D341Med (cell line): ENCODE measurements at regions not wholly inside any gene's neighbourhood (a gene's known extent, or its start where the extent isn't known, plus 50 kb on each side); places are given as distances from the start of the nearest gene placed in this dataset.

Source experiments
- DNase-seq: peaks from one replicate; pipeline ENCODE4 v3.0.0; 2012; ENCODE audit warnings: low spot score

DNA sequence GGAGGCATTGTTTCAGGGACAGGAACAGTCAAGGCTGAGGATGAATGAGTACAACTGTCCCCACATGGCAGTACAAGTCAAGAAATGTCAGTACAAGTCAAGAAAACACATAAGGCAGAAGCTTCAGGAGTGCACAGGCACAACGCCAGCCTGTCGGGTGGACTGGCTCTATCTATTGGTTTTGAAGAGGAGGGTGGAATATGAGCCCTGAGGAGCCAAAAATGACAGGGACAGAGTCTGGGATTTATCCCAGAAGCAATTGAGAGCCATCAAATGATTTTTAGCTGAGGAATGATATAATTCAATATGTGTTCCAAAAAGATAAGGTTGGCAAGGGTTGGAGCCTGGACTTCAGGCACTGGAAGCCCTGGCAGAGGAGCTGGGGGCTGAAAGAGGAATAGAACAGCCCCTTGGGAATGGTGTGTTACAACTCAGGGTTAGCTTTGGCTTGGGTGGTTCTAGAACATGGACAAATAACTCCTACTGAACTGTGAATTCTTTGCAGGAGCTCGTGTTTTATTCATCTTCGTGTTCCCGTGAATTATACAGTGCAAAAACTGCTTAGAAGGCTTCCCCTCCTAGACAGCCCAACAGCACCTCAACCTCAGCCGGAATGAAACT lies 425.7 kb upstream of the ARID1B start:
- DNase-seq = no peak

DNA sequence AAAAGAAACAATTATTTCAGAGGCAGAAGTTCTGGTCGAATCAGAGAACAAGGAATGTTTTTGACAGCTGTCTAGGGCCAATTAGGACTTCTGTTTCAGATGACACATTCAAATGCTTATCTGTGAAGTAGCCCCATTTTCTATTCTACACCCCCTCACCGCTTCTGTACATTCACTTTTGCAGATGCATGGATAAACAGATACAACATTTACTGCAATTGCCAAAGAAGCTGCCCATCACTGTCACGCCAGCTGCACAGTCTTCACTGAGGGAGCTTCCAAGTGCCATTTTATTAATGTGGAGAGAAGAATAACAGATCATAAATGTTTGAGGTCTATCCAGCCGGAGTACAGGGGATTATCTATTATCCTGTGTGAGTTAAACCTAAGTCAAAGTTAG lies 426.8 kb upstream of the ARID1B start:
- DNase-seq = no peak

DNA sequence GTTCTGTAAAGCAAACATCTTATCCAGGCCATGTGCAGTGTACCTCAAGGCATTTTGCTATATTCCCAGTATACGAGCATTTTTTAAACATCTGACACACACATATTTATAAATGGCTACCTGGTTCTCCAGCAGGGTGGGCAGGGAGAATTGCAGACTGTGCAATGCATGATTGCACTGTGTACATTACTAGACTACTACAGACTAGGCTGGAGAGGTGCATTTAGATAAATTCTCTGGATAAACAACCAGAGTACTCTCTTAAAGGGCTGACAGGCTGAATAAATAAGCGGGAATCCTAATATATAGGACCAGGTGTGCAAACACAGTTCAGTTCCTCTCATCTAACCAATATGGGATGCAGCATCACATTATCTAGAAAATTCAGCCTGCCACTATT lies 428.3 kb upstream of the ARID1B start:
- DNase-seq = no peak

DNA sequence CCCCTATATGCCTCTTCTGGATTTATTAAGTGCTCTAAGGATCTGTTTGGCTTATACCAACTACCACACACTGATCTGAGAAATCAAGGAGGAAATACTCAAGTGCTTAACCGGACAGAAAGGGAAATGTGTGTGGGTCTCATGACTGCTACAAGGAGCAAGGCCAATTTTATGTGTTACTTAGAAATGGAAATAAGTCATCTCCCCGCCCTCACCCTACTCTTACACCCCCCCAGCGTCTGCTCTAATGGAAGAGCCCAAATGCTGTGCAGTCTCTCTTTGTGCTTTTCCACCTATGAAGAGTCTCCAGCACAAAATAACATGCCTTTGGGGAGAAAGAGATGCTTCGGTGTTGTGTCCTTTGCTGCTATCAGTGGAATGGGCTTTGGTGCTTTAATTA lies 428.8 kb upstream of the ARID1B start:
- no peak for DNase-seq

DNA sequence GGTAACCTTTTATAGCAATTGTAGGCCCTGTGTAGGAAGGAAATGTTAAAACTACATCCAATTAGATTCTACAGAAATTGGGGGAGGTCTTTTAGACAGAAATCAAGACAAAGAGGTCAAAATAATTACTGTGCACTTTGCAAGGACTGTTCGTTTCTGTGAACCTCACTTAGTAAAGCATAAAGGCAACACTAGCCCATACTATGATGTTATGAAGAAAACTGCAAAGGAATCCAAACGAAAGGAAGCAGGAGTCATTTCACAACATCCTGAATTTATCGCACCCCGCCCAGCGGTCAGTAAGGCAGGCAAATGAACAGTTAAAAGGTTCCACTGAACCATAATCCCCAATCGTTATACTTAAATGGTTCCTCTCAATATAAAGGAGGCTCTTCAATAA lies 429.5 kb upstream of the ARID1B start:
- no peak for DNase-seq

DNA sequence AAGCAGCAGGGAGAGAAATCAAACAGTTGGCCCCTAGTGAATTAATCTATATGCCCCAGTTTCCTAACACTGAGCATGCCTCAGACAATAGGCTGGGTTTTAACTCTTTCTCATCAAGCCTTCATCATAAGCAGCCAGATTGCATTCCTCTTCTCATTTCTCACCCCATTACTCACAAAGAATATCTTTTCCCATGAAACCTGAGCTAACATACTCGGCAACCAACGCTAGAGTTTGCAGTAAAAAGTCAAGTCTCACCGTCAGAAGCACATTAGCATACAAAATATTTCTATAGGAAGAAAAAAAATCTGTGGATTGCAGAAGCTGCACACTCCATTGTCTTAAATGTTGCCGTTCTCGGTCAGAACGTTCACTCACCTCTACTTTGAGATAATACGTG lies 429.9 kb upstream of the ARID1B start:
- no peak for DNase-seq

DNA sequence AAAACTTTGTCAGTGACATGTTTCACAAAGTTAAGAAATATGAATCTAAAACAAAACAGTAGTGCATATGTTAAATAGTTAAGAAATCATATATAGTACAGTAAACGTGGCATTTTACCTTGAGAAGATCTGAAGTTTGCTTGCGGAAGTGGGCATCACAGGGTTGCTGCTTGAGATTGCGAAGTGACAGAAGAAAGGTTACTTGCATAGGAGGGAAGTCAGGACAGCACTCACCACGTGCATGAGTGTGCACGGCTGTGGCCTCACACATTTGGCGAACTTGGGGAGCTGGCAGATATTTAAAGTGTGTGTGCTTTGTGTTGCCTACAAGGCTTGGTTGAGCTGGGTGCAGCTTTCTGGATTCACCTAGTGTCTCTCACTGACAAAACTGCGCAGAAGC lies 431.5 kb upstream of the ARID1B start:
- no peak for DNase-seq

DNA sequence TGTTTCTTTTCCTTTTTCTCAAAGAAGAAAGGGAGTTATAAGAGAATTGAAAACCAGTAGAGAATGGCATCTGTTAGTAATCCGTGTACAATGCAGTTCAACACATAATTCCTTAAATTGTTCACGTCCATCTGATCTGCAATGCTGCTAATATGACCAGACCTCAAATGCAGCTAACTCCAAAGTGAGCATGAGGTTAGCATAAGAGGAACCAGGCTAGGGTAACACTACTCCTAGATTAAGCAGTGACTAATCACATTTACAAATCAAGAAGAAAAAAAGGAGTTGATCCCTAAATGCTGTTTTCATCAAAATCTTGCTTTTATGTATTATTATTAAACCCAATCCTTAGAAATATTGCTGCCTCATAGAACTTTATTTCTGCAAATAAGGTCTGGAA lies 432.7 kb upstream of the ARID1B start:
- DNase-seq = no peak

DNA sequence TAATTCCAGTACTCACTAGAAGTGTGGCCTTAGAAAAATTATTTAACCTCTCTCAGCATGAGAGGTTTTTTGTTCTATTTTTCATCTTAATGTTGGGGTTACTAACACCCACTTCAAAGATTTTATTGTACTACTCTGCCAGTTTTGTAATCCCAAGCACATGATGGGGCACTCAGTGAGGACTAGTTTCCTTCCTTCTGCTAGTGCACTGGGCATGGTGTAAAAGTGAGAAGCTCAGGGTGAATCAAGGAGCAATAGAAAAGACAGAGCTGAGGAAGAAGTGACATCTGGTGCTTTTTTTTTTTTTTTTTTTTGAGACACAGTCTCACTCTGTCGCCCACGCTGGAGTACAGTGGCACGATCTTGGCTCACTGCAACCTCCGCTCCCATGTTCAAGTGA lies 439.4 kb upstream of the ARID1B start:
- DNase-seq = no peak

DNA sequence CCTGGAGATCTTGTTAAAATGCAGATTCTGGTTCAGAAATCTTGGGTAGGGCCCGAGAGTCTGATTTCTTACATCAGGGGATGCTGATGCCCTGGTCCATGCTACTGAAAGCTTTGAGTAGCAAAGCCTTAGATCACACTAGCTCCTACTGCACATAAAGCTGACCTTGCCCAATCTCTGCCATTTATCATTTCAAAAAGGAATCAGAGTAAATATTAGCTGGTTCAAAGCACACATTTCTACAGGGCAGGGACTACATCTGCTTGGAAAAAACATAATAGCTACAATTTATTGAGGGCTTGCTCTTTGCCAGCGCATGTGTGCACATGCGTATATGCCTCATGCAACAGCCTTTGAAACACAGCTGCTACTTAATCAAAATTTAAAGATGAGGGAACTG lies 440.4 kb upstream of the ARID1B start:
- DNase-seq = no peak

DNA sequence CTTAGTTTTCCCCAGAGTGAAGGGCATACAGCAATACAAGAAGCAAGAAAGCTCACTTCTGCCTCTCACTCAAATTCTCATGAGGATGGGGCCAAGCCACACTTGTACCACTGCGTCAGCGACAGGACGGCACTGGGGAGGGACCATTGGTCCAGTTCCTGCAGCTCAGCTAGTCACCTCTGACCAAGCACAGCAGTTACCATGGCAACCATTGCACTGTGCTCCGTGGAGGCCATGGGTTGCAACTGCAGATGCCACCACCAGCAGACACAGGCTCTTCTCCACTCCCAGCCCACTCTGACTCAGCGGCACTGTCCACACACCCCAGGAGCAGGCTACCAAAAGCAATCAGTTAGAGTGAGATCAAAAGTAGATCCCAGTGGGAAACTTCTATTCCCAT lies 441.1 kb upstream of the ARID1B start:
- DNase-seq = no peak

DNA sequence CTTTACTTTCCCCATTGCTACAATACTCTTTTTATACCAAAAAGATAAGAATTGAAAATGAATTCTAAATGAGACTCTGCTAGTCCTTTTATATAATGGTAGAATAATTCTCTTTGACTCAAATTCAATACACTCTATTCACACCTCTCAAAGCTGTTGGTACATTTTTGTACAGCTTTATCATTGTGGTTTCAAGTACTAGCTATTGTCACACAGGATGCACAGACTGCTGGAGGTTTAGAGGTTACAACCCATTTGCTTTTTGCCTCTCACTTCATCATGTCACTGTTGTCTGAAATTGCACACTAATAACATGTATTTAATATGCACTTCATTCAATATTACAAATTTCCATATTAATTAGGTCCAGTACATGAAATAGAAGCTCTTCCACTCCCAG lies 442.2 kb upstream of the ARID1B start:
- DNase-seq = no peak

DNA sequence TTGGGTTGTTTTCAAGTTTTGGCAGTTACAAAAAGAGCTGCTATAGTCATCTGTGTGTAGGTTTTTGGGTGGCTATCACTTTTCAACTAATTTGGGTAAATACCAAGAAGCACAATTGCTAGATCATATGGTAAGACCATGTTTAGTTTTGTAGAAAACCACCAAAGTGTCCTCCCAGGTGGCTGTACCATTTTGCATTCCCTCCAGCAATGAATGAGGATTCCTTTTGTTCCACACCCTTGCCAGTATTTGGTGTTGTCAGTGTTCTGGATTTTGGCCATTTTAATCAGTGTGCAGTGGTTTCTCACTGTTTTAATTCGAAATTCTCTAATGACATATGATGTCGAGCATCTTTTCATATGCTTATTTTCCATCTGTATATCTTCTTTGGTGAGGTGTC lies 457.5 kb upstream of the ARID1B start:
- no peak for DNase-seq

DNA sequence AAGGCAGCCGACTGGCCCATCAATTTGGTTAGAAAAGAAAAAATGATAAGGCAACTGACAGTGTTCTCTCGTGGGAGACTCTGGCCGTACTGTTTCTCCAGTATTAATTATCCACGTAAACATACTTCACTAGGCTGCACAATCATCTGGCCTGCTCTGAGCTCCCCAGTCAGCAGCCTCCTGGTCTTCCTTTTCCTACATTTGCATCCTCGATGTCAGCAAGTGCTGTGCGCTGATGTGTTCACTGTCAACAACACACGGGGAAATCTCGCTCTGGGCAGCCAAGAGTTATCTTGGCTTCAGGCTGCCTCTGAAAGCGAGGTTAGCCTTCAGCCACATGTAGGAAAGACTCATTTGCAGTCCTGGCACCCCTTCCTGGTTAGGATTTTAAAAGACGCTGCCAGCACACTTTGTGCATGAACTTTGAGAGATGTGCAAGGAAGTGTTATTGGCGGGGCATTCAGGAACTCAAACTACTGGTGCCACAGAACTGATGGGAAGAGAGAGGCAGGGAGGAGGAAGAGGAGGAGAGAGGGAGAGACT lies 460.5 kb upstream of the ARID1B start:
- no peak for DNase-seq

DNA sequence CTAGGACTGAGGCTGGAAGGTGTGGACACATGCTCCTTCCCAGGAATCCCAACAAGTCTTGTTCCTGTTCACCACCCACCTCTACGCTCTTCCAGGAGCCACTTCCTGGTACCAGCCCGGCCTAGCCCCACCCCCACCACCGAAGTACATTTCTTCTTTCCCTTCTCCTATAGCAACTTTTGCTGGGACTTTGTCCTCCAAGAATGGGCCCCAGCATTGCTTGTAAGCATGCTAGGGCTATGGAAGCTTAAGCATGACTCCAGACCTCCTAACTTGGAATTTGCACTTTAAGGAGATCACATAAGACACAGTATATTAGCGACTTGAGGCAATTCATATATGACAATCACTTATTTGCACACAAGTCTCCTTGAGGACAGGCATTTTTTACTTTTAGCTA lies 462.0 kb upstream of the ARID1B start:
- DNase-seq = no peak

DNA sequence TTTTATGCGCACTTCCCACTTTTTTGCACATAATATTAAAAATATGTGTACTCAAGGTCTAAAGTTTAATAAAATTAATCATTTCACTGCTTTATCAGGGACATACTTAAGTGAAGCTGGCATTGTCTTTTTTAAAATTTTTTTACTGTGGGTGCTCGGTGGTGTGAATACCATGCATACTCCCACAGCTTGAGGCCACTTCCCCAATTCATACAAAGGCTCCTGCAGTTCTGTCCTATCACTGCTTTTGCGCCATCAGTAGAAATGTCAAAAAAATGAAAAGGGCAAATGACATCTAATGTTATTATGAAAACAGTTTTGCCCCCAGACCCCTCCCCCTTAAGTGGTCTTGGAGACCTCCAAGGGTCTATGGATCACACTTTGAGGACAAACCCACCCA lies 464.1 kb upstream of the ARID1B start:
- DNase-seq = no peak

DNA sequence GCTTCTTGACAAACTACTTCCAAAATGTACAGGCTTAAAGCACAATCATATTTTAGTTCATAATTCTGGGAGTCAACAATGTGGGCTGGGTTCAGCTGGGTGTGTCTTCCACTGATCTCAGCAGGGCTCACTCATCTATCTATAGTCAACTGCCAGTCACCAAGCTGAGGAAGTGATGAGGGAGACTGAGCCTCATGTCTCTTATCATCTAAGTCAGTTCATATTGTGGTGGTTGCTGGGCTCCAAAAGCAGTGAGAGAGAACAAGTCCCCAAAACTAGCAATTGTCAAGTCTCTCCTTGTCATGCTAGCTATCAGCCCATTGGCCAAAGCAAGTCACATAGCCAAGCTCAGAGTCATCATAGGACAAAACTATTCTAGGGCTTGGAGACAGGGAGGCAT lies 465.9 kb upstream of the ARID1B start:
- no peak for DNase-seq

DNA sequence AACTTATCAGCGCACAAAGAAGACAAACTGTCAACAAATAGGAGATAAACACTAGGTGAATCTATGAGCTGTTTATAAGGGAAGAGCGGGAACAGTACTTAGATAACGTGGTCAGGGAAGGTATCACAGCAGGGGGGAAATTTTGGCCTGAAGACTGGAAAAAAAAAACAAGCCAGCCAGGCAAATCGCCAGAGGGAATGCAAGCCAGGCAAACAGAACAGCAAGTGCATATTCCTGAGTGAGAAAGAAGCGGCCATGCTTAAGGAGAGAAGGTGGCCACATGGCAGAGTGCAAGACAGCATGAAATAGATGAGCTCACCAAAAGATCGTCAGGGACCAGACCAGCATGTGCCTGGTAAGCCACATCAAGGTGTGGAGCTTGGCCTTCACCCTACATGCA lies 466.5 kb upstream of the ARID1B start:
- DNase-seq = no peak

DNA sequence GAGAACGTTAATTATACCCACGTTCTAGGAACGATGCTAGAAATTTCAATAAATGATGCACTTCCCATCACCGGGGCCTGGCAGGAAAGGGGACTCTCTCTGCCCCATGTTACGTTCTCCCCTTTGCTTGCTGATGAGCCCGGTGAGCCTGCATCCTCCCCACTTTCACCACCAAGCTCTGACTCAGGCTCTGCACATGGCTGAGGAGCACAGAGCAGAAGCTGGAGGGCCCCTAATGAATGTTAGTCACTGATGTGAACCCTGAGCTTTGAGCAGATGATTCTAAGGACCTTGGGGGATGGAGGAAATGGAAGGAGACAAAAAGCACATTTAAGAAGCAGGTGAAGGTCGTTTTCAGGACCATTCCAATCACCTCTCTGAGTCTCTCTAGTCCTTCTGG lies 468.2 kb upstream of the ARID1B start:
- no peak for DNase-seq

DNA sequence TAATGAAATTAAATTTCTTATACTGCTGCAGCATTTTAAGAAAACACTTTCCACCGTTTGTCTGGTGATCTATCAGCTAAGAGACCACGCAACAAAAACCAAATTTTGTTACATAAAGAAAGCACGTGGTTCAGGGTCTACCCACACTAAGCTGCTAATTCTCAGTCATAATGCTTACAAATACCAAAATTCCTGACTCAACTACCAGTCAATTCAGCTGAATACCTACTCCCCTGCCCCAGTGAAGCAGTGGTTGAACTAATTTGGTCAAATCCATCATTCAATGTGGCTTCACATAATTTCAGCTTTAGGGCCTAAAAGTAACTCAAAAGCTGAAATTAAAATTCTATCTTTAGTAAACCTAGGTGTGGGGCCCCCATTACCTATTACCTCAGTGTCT lies 468.6 kb upstream of the ARID1B start:
- no peak for DNase-seq

DNA sequence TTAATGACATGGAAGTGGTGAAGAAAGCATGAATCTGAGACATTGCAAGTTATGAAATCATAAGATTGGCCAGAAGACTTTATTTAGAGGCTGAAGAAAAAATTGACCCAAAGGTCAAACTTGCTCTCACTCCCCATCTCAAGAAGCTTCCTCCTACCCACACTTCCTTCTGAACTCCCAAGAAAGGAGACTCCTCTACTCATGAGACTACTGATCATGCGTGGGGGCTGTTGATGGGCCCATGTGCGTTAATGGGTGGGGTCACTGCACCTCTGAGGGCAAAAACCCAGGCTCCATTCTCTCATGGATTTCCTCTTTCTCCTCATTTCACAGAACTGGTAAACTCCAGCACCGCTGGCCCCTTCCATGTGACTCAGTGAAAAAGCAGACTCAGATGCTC lies 470.6 kb upstream of the ARID1B start:
- no peak for DNase-seq

DNA sequence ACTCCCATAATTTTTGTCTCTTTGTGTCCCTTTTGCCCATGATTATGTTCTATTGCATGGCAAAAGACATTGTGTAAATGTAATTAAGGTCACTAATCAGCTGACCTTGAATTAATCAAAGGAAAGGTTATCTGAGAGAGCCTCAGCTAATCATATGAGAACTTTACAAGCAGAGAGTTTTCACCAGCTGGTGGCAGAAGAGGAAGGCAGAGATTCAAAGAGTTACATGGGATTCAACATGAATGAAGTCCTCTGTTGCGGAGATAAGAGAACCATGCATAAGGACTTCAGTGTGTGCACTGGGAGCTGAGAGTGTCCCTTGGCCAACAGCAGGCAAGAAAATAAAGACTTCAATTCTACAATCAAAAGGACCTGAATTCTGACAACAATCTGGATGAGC lies 494.1 kb upstream of the ARID1B start:
- DNase-seq = no peak

DNA sequence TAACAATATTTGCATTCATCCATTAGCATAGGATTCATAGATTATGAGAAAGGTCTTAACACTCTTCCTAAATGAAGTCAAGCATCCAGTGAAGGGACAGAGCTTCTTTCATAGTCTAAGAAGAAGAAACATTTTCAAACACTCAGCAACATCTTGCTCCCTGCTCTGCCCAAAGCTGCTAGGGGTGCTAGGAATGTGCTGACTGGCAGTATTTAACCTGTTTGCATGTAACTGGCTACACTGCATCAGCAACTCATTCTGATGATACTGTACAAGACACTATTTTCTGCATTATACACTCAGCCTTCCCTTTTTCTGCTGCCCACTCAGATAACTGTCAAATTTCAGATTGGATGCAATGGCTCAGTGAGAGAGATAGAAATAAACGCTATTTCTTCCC lies 495.1 kb upstream of the ARID1B start:
- no peak for DNase-seq

DNA sequence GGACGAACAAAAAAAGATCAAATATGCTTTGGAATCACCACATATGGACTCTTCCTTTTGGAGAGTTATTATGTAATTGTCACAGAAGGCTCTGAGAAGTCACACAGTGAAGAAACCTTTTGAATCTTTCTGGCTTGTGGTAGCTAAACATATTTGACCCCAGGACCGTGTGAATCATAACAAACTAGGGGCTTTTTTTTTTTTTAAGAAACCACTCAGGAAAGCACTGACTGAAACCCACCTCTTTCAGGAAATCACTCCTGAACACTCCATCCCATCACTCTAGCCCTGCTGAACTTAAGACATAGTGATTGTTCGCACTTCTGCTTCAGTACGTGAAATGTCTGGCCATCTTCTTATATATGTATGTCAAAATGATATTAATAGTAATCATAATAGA lies 495.9 kb upstream of the ARID1B start:
- no peak for DNase-seq

DNA sequence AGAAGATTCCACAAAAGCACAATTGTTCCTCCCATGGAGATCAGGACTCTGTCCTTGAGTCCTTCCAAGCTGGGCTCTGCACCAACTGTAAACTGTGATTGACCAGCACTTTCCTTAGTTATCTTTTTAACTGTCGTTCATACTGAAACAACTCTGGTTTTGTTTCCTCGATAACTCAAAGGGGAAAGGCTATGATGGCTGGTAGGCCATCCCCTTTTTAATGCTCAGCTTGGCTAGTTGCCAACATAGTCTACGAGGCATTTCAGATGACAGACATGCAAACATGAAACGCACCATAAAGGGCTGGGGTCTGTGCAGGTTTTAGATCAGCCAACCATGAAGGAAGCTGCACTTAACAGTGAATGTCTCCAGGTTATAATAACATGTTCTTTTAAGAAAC lies 497.1 kb upstream of the ARID1B start:
- DNase-seq = no peak
